ENCODE measurements at regions not wholly inside any gene's neighbourhood (a gene's known extent, or its start where the extent isn't known, plus 50 kb on each side); places are given as distances from the start of the nearest gene placed in this dataset.

DNA sequence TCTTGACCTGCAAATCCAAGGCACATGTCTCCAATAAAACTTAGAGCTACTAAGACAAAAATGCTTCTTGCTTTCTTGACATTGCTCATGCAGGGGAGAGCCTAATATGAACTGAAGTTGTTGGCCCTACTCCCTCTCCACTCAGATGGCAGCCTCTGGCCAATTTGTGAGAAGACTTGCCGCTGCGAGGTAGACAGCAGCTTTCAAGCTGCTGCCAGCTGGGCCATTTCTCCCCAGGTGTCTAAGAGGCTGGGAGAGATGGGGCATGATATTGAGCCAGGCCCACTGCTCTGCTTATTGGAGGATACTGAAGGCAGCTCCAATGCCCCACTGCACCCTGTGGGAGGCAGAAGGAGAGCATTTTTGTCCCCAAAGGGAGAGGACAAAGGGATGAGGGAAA is 380.5 kb downstream of the RASEF start:
- no peaks in the 10 kb centered on the region for H3K9me2 ChIP-seq (replicated peaks; ENCODE audit: low read depth, low read length)
- no peak overlapping the region; the same call in 1 of the 2 replicates for H2AFZ ChIP-seq (ENCODE audit: low read length)

GRCh38 chr9:82695704-82696103 is 367.2 kb downstream of the RASEF start:
- Histone ChIP-seq H3K4me1 (ENCODE audit: insufficient read depth, low read length, poor library complexity, severe bottlenecking) (no peaks in the 10 kb centered on the region), H3K4me3 (ENCODE audit: low read length, poor library complexity, severe bottlenecking) (no peak overlapping the region), H3K36me3 (ENCODE audit: insufficient read depth, low read length) (no peaks in the 10 kb centered on the region), H4K20me1 (ENCODE audit: insufficient read depth, low read length, poor library complexity, severe bottlenecking) (no peaks in the 10 kb centered on the region), H3F3A (ENCODE audit: low read depth) (no peaks in the 10 kb centered on the region), H3K4me2 (ENCODE audit: low read depth, low read length, poor library complexity, severe bottlenecking) (no peak overlapping the region), H3K9me3 (ENCODE audit: insufficient read depth, low read depth, low read length) (peaks cover 11% of the 10 kb centered on the region), H3K9ac (ENCODE audit: low read depth, low read length, poor library complexity, severe bottlenecking) (no peak overlapping the region), H3K9me2 (replicated peaks; ENCODE audit: low read depth, low read length) (no peaks in the 10 kb centered on the region), H3K79me2 (ENCODE audit: insufficient read depth, low read length) (no peaks in the 10 kb centered on the region), H2AFZ (ENCODE audit: low read length) (no peak overlapping the region), H3K27me3 (ENCODE audit: insufficient read depth, low read length, poor library complexity, severe bottlenecking) (no peaks in the 10 kb centered on the region)
- TF ChIP-seq EZH2phosphoT487 (IDR thresholded peaks at IDR 0.05; ENCODE audit: borderline replicate concordance) (no peak), CTCF (conservative IDR thresholded peaks at IDR 0.05; ENCODE audit: low read length) (no peak)

More for the DNA sequence above, 380.5 kb downstream of the RASEF start:
- Histone ChIP-seq H3K4me1 (ENCODE audit: insufficient read depth, low read length, poor library complexity, severe bottlenecking) (peaks cover 26% of the 10 kb centered on the region), H3F3A (ENCODE audit: low read depth) (no peaks in the 10 kb centered on the region), H3K9me3 (ENCODE audit: insufficient read depth, low read depth, low read length) (no peaks in the 10 kb centered on the region), H3K36me3 (ENCODE audit: insufficient read depth, low read length) (no peaks in the 10 kb centered on the region), H3K79me2 (ENCODE audit: insufficient read depth, low read length) (no peaks in the 10 kb centered on the region), H3K9ac (ENCODE audit: low read depth, low read length, poor library complexity, severe bottlenecking) (no peak overlapping the region), H3K4me2 (ENCODE audit: low read depth, low read length, poor library complexity, severe bottlenecking) (no peak overlapping the region), H4K20me1 (ENCODE audit: insufficient read depth, low read length, poor library complexity, severe bottlenecking) (no peaks in the 10 kb centered on the region), H3K4me3 (ENCODE audit: low read length, poor library complexity, severe bottlenecking) (no peak overlapping the region), H3K27me3 (ENCODE audit: insufficient read depth, low read length, poor library complexity, severe bottlenecking) (no peaks in the 10 kb centered on the region)
- TF ChIP-seq CTCF (conservative IDR thresholded peaks at IDR 0.05; ENCODE audit: low read length): no peak
- TF ChIP-seq EZH2phosphoT487 (IDR thresholded peaks at IDR 0.05; ENCODE audit: borderline replicate concordance): no peak

- H3K4me3 ChIP-seq (ENCODE audit: low read length, poor library complexity, severe bottlenecking): no peak overlapping the region
- no peaks in the 10 kb centered on the region for H3K79me2 ChIP-seq (ENCODE audit: insufficient read depth, low read length)
- H3K36me3 ChIP-seq (ENCODE audit: insufficient read depth, low read length): no peaks in the 10 kb centered on the region
- no peak overlapping the region for H2AFZ ChIP-seq (ENCODE audit: low read length)
- no peak overlapping the region for H3K4me2 ChIP-seq (ENCODE audit: low read depth, low read length, poor library complexity, severe bottlenecking)
- no peak overlapping the region for H3K9ac ChIP-seq (ENCODE audit: low read depth, low read length, poor library complexity, severe bottlenecking)
- H4K20me1 ChIP-seq (ENCODE audit: insufficient read depth, low read length, poor library complexity, severe bottlenecking): no peaks in the 10 kb centered on the region
- H3K4me1 ChIP-seq (ENCODE audit: insufficient read depth, low read length, poor library complexity, severe bottlenecking): peaks cover 4% of the 10 kb centered on the region
- H3F3A ChIP-seq (ENCODE audit: low read depth): no peaks in the 10 kb centered on the region
- no peaks in the 10 kb centered on the region for H3K27me3 ChIP-seq (ENCODE audit: insufficient read depth, low read length, poor library complexity, severe bottlenecking)
- no peaks in the 10 kb centered on the region for H3K9me3 ChIP-seq (ENCODE audit: insufficient read depth, low read depth, low read length)
- no peaks in the 10 kb centered on the region for H3K9me2 ChIP-seq (replicated peaks; ENCODE audit: low read depth, low read length)
- no peak for TF ChIP-seq EZH2phosphoT487 (IDR thresholded peaks at IDR 0.05; ENCODE audit: borderline replicate concordance)
- no peak for TF ChIP-seq CTCF (conservative IDR thresholded peaks at IDR 0.05; ENCODE audit: low read length)
These were observed 356.2 kb downstream of the RASEF start for GRCh38 chr9:82706786-82707185.

All from Loucy (cell line).